ENCODE measurements at regions not wholly inside any gene's neighbourhood (a gene's known extent, or its start where the extent isn't known, plus 50 kb on each side); places are given as distances from the start of the nearest gene placed in this dataset.

- TF ChIP-seq EZH2 (IDR thresholded peaks at IDR 0.05; ENCODE audit: low read length, missing control alignments), result no peak
- TF ChIP-seq CTCF (conservative IDR thresholded peaks at IDR 0.05 in 1 of 2, IDR thresholded peaks at IDR 0.05 in 1 of 2; ENCODE audit: low read depth in 1 of 2, low read length in 2 of 2), result no peak
Observed at GRCh38 chr4:159925770-159926169, 822.9 kb downstream of the RAPGEF2 start.

Data from fibroblast of lung (primary cell).